Brain pericyte (primary cell): ENCODE measurements at regions not wholly inside any gene's neighbourhood (a gene's known extent, or its start where the extent isn't known, plus 50 kb on each side); places are given as distances from the start of the nearest gene placed in this dataset.

ENCODE experiments used
- DNase-seq: peaks from one replicate; pipeline ENCODE4 v3.0.0-alpha.2; 2012; ENCODE audit warnings: low read depth, low spot score

- no peak for DNase-seq
Measured at GRCh38 chr2:191610756-191611155, 67.2 kb upstream of the NABP1 start.

DNA sequence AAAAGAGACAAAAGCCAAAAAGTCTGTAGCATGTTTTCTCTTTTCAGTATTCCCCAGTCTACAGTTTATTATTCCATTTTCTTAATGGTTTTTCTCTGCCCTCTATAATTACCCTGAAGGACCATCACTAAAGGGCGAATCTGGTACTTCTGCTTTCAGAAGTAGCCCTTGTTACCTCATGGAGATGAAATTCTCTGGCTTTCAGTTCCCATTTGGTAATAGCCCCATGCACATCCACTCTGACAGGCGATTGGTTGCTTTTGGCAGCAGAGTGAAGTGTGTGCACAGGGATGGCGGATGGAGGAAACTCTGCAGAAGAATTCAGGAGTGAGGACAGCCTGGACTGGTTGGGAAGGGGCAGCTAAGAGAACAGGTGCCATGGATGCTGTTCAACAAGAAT, 66.3 kb upstream of the NABP1 start:
- DNase-seq: no peak

- DNase-seq: no peak
Measured at GRCh38 chr2:191612496-191612895, 65.4 kb upstream of the NABP1 start.

GRCh38 chr2:191614759-191615158, 63.2 kb upstream of the NABP1 start:
- DNase-seq: no peak

- DNase-seq: no peak
Measured at GRCh38 chr2:191615596-191615995, 62.3 kb upstream of the NABP1 start.

GRCh38 chr2:191617575-191617974, 60.4 kb upstream of the NABP1 start:
- no peak for DNase-seq

- DNase-seq: no peak
Measured at GRCh38 chr2:191618046-191618780, 59.7 kb upstream of the NABP1 start.

- no peak for DNase-seq
Measured at GRCh38 chr2:191618786-191619185, 59.1 kb upstream of the NABP1 start.

DNA sequence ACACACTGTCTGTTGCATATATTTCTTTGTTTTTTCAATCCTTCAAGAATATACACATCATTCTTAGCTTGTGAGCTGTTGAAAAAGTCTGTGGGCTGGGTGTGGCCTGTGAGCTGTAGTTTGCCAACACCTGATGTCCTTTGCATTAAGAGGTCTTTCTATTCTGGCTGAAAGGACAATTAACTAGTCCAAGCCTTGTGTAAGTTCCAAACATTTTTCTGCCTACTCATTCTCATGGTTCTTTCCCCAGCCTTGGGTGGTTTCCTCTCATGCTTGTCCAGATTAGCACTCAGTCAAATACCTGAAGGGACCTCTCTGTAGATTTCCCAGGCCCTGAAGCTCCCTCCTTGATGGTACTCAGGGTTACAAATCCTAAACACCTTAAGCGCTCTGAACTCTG, 57.8 kb upstream of the NABP1 start:
- no peak for DNase-seq

- no peak for DNase-seq
Measured at GRCh38 chr2:191622374-191623320, 55.3 kb upstream of the NABP1 start.

- DNase-seq: no peak
Measured at GRCh38 chr2:191625016-191625415, 52.9 kb upstream of the NABP1 start.

- no peak for DNase-seq
Measured at GRCh38 chr2:191625446-191625845, 52.5 kb upstream of the NABP1 start.

- DNase-seq: no peak
Measured at GRCh38 chr2:191626497-191627151, 51.3 kb upstream of the NABP1 start.

DNA sequence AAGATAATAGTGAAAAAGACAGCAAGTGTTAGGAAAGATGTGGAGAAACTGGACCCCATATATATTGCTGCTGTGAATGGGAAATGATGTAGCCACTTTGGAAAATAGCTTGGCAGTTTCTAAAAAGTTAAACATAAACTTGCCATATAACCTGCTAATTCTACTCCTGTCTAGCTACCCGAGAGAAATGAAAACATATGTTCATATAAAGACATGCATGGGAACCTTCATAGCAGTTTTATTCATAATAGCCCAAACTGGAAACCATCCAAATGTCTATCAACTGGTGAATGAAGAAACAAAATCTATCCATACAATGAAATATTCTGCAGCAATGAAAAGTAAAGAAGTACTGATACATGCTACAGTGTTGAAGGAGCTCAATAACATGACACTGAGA, 50.4 kb upstream of the NABP1 start:
- no peak for DNase-seq
